Fibroblast of skin of right biceps (primary cell): ENCODE measurements at regions not wholly inside any gene's neighbourhood (a gene's known extent, or its start where the extent isn't known, plus 50 kb on each side); places are given as distances from the start of the nearest gene placed in this dataset.

Experiments used
- DNase-seq: peaks from one replicate; pipeline ENCODE4 v3.0.0-alpha.2; 2013

- peak; percentile 49 for DNase-seq
Observed at GRCh38 chr12:100675432-100675831, 101.9 kb downstream of the GAS2L3 start.

DNA sequence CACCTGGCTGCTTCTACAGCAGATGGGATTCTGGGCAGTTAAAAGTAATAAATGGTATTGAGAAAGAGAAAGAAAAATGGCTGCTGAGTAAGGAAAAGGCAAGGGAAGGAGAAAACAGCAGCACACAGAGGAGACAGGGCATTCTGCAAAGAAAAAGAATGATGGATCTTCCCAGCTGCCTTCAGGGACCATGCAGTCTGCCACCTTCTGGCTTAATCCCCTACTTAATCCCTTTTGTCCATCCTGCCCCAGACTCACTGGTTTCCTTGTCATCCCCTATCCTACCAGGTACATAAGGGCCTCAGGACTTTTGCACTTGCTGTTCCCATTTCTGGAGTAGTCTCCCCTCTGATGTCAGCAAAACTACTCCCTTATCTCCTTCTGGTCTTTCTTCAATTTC is 107.6 kb downstream of the GAS2L3 start:
- DNase-seq = no peak

DNA sequence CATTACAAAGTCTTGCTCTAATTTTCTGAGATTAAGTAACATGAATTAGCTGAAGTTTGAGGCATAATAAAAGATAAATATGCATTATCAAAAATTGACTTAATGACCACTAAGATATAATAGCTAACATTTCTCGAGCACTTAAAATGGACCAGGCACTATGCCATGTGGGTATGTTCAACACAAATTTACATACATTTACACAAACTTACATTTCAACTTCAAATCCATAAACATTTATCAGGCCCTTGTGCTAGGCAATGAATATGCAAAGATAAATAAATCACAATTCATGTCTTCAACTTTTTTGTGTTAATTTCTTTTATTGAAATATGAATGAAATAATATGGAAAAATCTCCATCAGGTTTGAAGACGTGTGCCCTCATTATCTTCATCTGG is 108.7 kb downstream of the GAS2L3 start:
- DNase-seq = no peak

- DNase-seq = no peak
Observed at GRCh38 chr12:100687686-100688085, 106.9 kb upstream of the ANO4 start.

DNA sequence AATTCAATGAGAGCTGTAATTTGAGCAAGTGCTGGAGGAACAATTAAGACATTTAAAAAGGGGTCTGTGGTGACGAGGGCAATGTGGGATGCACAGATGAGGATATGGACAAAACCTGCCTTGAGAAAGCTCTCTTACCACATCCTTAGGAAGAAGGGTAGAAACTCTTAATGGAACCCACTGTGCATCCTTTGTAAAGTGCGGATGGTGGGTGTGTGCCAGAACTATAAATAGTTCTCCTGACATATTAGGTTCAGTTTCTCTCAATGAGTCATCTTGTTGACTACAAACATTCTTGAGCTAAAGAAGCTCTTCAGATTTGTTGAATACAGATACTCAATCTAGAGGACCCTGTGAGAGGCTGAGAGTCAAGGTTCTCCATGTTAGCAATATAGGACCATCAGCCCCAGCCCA is 106.1 kb upstream of the ANO4 start:
- DNase-seq = no peak

GRCh38 chr12:100692502-100692901 is 102.1 kb upstream of the ANO4 start:
- DNase-seq = no peak

DNA sequence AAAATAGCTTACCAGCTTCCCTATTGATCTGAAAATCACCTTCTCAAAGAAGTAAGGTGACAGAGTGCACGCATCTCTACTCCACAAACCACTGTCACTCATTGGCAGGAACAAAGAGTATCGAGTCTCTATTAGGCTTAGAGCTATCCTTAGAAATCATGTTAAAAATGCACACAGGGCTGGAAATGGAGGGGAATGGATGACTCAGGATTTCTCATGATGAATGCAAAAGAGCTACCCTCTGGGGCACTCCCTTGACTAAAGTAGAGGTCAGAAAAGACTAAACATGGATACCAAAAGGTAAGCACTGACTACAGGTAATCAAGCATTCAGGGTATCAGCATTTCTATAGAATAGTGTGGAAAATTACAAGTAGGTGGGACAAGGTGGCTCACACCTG is 96.1 kb upstream of the ANO4 start:
- no peak for DNase-seq

GRCh38 chr12:100699209-100699608 is 95.4 kb upstream of the ANO4 start:
- no peak for DNase-seq

DNA sequence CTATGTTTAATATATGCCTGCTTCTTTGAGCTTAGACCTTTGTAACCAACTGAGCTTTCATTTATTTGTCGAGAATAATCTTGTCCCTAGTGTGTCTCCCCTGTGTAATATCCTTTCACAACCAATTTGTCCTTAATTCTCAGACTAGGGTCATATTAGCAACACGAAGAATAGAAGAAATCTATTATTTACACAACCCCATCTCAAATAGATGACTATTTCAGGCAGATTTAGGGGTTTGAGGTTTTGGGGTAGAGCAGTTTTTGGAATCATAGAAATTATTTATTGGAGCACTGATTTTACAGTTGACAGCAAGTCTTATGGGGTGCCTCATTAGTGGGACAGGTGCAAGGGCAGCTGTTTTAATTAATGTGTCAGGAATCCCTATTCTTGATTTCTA is 91.2 kb upstream of the ANO4 start:
- no peak for DNase-seq

GRCh38 chr12:100703868-100704267 is 90.7 kb upstream of the ANO4 start:
- no peak for DNase-seq

- peak; percentile 46 for DNase-seq
Observed at GRCh38 chr12:100706033-100706432, 88.5 kb upstream of the ANO4 start.

GRCh38 chr12:100708591-100708990 is 86.0 kb upstream of the ANO4 start:
- DNase-seq = no peak

GRCh38 chr12:100715976-100716944 is 78.3 kb upstream of the ANO4 start:
- DNase-seq = no peak

DNA sequence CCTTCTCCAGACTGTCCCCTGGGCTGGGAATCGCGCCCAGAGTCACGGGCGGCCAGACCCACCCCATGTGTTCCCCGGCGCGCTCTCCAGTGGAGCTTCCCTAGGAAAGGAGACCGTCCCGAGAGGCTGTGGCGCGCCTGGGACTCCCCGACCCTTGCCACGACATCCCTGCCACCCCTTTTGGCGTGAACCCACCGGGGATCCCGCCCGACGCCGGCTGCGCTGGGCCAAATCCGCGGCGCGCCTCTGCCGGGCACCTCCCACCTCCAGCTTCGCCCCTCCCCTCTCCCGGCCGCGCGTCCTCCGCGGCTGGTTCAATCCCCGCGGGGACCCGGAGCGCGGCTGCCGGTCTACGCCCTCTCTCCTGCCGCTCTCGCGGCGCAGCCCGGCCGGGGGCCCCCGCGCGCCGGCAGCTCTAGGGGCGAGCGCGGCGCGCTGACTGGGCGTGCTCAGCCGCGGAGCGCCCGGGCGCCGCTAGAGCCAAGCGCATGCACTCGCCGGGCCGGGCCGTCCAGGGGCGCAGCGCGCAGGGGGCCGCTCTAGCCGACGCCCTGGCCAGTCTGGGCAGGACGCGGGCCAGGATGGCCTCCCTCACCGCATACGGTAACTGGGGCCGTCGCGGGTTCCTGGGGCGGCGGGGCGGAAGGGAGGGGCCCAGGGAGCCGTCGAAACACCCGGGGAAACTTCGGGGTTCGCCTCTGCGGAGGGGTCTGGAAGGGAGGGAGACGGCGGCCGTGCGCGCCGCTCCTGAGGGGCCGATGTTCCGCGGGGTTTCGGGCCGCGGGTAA is 77.4 kb upstream of the ANO4 start:
- DNase-seq = peak; percentile 17

DNA sequence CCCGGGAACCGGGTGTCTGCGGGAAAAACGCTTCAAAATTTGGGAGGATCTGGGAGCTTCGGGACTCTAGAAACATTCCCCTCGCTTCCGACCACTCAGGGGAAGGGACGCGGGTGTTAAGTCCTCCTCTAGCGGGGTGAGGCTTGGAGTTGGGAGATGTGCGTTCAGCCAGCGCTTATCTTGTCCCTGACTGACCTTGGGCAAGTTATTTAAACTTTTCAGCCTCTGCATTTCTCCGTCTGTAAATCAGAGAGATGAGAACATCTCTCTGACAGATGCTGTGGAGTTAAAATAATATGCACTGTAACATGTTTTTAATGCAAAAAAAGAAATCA is 76.9 kb upstream of the ANO4 start:
- no peak for DNase-seq

DNA sequence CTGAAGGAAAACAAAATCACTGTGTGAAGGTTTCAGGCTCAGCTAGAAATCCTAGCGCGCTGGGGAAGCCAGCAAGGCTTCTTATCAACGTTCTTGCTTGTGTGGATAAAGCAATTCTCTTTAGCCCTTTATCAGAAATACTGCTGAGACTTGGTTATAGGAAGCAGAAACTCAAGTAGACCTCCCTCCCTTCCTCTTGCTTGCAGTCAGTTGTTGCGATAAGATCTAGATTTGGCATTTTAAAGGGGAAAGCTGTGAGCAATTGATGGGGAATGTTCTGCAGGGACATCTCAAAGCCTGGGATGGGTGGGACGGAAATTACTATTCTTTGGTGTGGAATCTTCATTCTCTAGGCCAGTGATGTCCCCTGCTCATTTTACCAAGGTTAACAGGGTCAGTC is 76.4 kb upstream of the ANO4 start:
- peak; percentile 50 for DNase-seq

- no peak for DNase-seq
Observed at GRCh38 chr12:100720016-100720654, 74.4 kb upstream of the ANO4 start.

GRCh38 chr12:100721169-100721568 is 73.4 kb upstream of the ANO4 start:
- DNase-seq = no peak

GRCh38 chr12:100724071-100724470 is 70.5 kb upstream of the ANO4 start:
- no peak for DNase-seq

GRCh38 chr12:100733817-100734593 is 60.6 kb upstream of the ANO4 start:
- DNase-seq = peak; percentile 4

GRCh38 chr12:100737168-100737567 is 57.4 kb upstream of the ANO4 start:
- DNase-seq = no peak

DNA sequence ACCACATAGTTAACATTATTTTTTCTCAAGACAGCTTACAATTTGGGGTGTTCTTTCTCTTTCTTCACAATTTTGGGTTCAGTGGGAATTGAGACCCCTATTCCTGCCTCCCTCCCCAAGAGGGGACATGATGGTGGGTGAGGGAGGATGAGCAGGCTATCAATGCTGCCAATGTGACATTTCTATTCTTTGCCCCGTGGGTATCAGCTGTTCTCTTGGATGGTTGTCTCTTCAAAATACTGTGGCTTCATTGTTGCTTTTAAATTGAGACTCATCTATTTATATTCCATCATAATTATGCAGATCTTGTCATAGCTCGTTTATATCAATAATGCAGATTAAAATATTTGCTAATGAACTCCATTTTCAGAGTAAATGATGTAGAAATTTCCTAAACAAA is 56.5 kb upstream of the ANO4 start:
- no peak for DNase-seq
